Ovary (tissue), 7 donors: ENCODE measurements at regions not wholly inside any gene's neighbourhood (a gene's known extent, or its start where the extent isn't known, plus 50 kb on each side); places are given as distances from the start of the nearest gene placed in this dataset. TPM values are rescaled to one million over a fixed set of nuclear protein-coding genes. Genes with fewer than 3 reads are reported as not detected.
"Not testable (repeated sequence)": the region's sequence is repeated elsewhere in the genome, so short reads cannot be mapped to it uniquely, and the experiment has no call there.

Experiments used
- DNase-seq, 5 donors: peaks; one replicate each; pipeline ENCODE4 v3.0.0-alpha.2; 2019 to 2020
- H3K27ac ChIP-seq, 2 donors: fragments of 200-600 bp; one replicate each; pipeline versions ENCODE4 v1.5.1 to v1.8.0; 2019 to 2022
- H3K27me3 ChIP-seq: fragments of 200-600 bp; one replicate; pipeline ENCODE4 v1.8.0; 2022
- H3K36me3 ChIP-seq: fragments of 200-600 bp; sonication (generic); one replicate; pipeline ENCODE4 v1.5.1; 2019
- H3K4me1 ChIP-seq: one replicate; pipeline ENCODE4 v1.8.1; 2013; ENCODE audit warnings: mild to moderate bottlenecking, moderate library complexity; ENCODE audit not compliant: insufficient read depth
- H3K4me3 ChIP-seq: fragments of 200-600 bp; sonication (generic); one replicate; pipeline ENCODE4 v1.5.1; 2017
- H3K9me3 ChIP-seq, 2 donors: fragments of 200-600 bp in 1 of 2; sonication (generic) in 1 of 2; one replicate each; pipeline versions ENCODE4 v1.5.1 to v1.8.1; 2013 to 2019; ENCODE audit warnings: mild to moderate bottlenecking in 1 of 2, moderate library complexity in 1 of 2
- EP300 ChIP-seq: sonication (generic); formaldehyde crosslinking; IDR thresholded peaks from one replicate; pipeline ENCODE4 v1.6.1; 2017; ENCODE audit warnings: antibody characterized with exemption
- POLR2A ChIP-seq: fragments of 450-650 bp; IDR thresholded peaks from one replicate; pipeline ENCODE4 v1.6.1; 2017; ENCODE audit warnings: antibody characterized with exemption, mild to moderate bottlenecking, moderate library complexity
- WGBS, 3 donors: extraction: QIAGEN DNeasy Blood & Tissue Kit in 1 of 3; methylation state at CpG; one replicate each; pipeline versions ENCODE4 v1.1.5 to v1.1.7; 2013 to 2017; 5-methylcytosine and 5-hydroxymethylcytosine counted together
- intact Hi-C, 4 donors: fragments of 100-400 bp; cut with DNase I; formaldehyde crosslinking; loops; one replicate each; pipeline versions ENCODE4 v1.11.0 to v1.15.1; 2022 to 2023
- small RNA-seq: library from RNA; depleted of rRNA; stranded (forward); fragments of <200 nt; gene quantifications from one replicate; pipeline ENCODE3, GENCODE V24; 2016
- TF ChIP-seq, protein P1 (sequence below), 3 donors: fragments of 450-650 bp in 2 of 3; fragments of 200-600 bp in 1 of 3; IDR thresholded peaks; one replicate each; pipeline versions ENCODE4 v1.5.1 to v1.8.0; 2016 to 2022; ENCODE audit warnings: antibody characterized with exemption in 3 of 3, mild to moderate bottlenecking in 1 of 3
- donor health status: DM: no; HTN: no; CAD: no; lungs with moderate emphysema.
- donor health status: DM: no; HTN: no; CAD: no.
- donor health status: Bipolar disorder and iron deficiency.
- donor health status: DM: no; HTN: no; CAD: no.
- donor health status: DM: yes; HTN: yes; CAD: no.

DNA sequence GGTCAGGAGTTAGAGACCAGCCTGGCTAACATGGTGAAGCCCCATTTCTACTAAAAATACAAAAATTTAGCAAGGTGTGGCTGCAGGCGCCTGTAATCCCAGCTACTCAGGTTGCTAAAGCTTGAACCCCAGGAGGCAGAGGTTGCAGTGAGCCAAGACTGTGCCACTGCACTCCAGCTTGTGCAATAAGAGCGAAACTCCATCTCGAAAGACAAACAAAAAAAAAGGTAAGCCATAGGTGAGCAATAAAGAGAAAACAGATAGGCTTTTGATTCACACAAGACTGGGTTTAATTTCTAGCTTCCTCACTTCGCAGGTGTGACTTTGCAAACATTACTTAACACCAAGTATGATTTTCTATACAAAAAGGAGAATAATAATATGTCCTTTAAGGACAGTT, 72.3 kb upstream of the ACBD5 start:
- DNase-seq, result no peak
- TF ChIP-seq, protein P1, sequence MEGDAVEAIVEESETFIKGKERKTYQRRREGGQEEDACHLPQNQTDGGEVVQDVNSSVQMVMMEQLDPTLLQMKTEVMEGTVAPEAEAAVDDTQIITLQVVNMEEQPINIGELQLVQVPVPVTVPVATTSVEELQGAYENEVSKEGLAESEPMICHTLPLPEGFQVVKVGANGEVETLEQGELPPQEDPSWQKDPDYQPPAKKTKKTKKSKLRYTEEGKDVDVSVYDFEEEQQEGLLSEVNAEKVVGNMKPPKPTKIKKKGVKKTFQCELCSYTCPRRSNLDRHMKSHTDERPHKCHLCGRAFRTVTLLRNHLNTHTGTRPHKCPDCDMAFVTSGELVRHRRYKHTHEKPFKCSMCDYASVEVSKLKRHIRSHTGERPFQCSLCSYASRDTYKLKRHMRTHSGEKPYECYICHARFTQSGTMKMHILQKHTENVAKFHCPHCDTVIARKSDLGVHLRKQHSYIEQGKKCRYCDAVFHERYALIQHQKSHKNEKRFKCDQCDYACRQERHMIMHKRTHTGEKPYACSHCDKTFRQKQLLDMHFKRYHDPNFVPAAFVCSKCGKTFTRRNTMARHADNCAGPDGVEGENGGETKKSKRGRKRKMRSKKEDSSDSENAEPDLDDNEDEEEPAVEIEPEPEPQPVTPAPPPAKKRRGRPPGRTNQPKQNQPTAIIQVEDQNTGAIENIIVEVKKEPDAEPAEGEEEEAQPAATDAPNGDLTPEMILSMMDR (IDR thresholded peaks at IDR 0.05), result no peak
- TF ChIP-seq EP300, result no peak
- no peak for TF ChIP-seq POLR2A
- 90 to 92% (median 91%) methylated on average over 4 of the region's 4 CpGs for WGBS, 3 donors
- Histone ChIP-seq H3K4me3 (no peak overlapping the region), H3K36me3 (no peaks in the 10 kb centered on the region), H3K27me3 (no peaks in the 10 kb centered on the region), H3K4me1 (no peaks in the 10 kb centered on the region), H3K9me3 (no peaks in the 10 kb centered on the region), H3K27ac (no peak overlapping the region)
- intact Hi-C loops, result no loop called here

DNA sequence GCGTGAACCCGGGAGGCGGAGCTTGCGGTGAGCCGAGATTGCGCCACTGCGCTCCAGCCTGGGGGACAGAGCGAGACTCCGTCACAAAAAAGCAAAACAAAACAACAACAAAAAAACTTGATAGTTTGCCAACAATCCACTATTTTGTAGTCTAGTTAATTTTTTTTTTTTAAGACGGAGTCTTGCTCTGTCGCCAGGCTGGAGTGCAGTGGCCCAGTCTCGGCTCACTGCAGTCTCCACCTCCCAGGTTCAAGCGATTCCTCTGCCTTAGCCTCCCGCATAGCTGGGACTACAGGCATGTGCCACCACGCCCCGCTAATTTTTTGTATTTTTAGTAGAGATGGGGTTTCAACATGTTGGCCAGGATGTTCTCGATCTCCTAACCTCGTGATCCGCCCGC, 71.2 kb upstream of the ACBD5 start:
- H3K27me3 ChIP-seq, H3K4me3 ChIP-seq, H3K4me1 ChIP-seq, DNase-seq, H3K9me3 ChIP-seq, H3K27ac ChIP-seq, intact Hi-C loops, H3K36me3 ChIP-seq: not testable (repeated sequence)
- WGBS, 3 donors, result 95 to 96% (median 96%) methylated on average over 20 of the region's 20 CpGs

DNA sequence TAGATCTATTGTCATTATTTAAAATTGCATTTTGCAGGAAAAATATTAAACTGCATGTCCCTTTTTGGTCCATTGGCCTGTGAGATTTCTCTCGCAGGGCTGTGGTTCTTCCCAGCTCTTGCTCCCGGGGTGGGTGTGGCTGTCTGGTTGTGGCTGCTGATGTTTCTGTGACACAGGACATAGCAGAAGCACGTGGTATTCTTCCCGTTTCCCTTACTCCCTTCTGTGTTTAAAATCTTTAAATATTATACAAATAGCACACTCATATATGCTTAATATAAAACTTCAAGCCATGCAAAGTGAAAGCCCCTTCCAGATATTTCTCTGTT, 57.9 kb upstream of the ACBD5 start:
- DNase-seq, intact Hi-C loops, H3K27ac ChIP-seq, H3K27me3 ChIP-seq, H3K9me3 ChIP-seq, H3K4me3 ChIP-seq, H3K36me3 ChIP-seq, H3K4me1 ChIP-seq: not testable (repeated sequence)
- 62 to 80% (median 70%) methylated on average over 4 of the region's 4 CpGs for WGBS, 3 donors

DNA sequence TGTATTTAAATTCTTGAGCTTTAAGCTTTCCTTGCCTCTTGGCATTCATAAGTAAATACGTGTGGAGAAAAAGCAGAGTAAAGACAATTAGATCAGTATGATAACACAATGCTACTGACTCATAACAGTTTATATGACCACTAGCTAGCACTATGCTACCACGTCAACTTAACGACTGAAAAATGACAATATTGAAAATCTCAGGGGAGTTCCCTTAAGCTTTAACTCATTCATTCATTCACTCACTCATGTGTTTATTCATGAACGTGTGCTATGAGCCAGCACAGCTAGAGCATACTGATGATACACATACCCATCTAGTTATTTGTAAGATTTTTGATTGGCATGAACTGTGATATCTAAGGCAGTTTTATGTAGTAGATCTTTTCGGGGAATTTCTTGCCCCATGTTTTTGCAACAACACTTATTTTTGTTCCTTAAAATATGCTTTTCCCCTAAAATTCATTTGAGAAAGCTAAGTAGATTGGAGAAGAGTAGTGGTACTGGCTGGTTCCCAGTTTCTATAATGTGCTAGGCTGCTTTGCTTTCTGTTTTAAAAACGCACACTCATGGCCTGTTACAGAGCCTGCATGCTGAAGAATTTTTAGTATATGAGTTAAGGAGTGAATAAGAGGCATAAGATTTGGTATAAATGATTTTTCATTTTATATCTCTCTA, 57.4 kb upstream of the ACBD5 start:
- intact Hi-C loops, result no loop called here
- Histone ChIP-seq H3K36me3 (no peaks in the 10 kb centered on the region), H3K27ac (no peak overlapping the region), H3K4me3 (no peak overlapping the region), H3K27me3 (no peaks in the 10 kb centered on the region), H3K4me1 (no peaks in the 10 kb centered on the region), H3K9me3 (no peaks in the 10 kb centered on the region)
- no peak for DNase-seq
- TF ChIP-seq POLR2A, result no peak
- no peak for TF ChIP-seq EP300
- TF ChIP-seq, protein P1 (IDR thresholded peaks at IDR 0.05), result no peak
- 70 to 82% (median 79%) methylated on average over 6 of the region's 6 CpGs for WGBS, 3 donors

DNA sequence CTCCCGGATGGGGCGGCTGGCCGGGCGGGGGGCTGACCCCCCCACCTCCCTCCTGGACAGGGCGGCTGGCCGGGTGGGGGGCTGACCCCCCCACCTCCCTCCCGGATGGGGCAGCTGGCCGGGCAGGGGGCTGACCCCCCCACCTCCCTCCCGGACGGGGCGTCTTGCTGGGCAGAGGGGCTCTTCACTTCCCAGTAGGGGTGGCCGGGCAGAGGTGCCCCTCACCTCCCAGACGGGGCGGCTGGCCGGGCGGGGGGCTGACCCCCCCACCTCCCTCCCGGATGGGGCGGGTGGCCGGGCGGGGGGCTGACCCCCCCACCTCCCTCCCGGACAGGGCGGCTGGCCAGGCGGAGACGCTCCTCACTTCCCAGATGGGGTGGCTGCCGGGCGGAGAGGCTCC, 55.7 kb upstream of the ACBD5 start:
- H3K4me3 ChIP-seq, DNase-seq, intact Hi-C loops: not testable (repeated sequence)

DNA sequence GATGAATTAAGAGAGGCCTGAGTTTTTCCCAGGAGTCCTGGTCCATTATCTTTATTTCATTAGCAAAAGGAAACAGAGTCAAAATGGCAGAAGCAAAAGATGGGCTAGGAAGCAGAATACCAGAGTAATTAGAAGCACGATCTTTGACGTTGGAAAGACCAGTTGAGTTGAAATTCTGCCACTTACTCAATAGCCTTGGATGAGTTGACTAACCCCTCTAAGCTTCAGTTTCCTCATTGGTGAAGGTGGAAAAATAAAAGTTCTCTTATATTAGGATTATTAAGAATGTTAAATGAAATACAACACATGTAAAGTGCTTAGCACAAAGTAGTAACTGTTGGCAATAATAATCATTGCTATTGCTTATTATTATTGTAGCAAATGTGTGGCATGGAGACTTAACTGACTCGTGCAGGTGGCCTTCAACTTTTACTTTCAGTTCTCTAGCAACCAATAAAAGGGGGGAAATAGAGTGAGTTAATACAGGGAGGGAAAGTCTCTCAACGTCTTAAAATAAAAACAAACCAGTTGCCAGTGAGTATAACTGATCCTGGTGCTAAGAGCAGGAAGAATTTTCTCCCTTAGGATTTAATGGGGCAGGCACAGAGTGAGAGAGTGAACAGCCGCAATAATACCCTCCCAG, 50.8 kb upstream of the ACBD5 start:
- H3K27ac ChIP-seq, H3K4me3 ChIP-seq, H3K27me3 ChIP-seq, DNase-seq, intact Hi-C loops, H3K36me3 ChIP-seq, H3K9me3 ChIP-seq, H3K4me1 ChIP-seq: not testable (repeated sequence)
- WGBS, 3 donors, result 46 to 62% (median 50%) methylated on average over 5 of the region's 5 CpGs

More for the DNA sequence above, 55.7 kb upstream of the ACBD5 start:
- H3K9me3 ChIP-seq, H3K36me3 ChIP-seq, H3K4me1 ChIP-seq, H3K27me3 ChIP-seq, H3K27ac ChIP-seq: not testable (repeated sequence)
- 90% methylated on average over 26 of the region's 26 CpGs; no CpG with 5 or more reads in 2 of the 3 donors for WGBS, 3 donors

Small RNA genes in the stretch of these regions (small RNA-seq; reads per million reads assigned to genes)
- not detected for gene RNU6-452P
- gene RNU6-666P, result not detected
- not detected for gene TRIAP1P1
